KOPT-K1 (cell line): ENCODE measurements at regions not wholly inside any gene's neighbourhood (a gene's known extent, or its start where the extent isn't known, plus 50 kb on each side); places are given as distances from the start of the nearest gene placed in this dataset.
"Not testable (repeated sequence)": the region's sequence is repeated elsewhere in the genome, so short reads cannot be mapped to it uniquely, and the experiment has no call there.

ENCODE experiments used
- H3K27ac ChIP-seq: fragments of 200-600 bp; sonication (generic); 2 replicates; pipeline ENCODE4 v1.5.1; 2016; ENCODE audit warnings: antibody characterized with exemption, mild to moderate bottlenecking, low read depth, low read length; ENCODE audit not compliant: poor library complexity, severe bottlenecking
- H3K36me3 ChIP-seq: fragments of 200-600 bp; sonication (generic); 2 replicates; pipeline ENCODE4 v1.5.1; 2017; ENCODE audit warnings: antibody characterized with exemption, mild to moderate bottlenecking, low read length, moderate library complexity; ENCODE audit not compliant: insufficient read depth
- H3K9me3 ChIP-seq: fragments of 200-600 bp; sonication (generic); 2 replicates; pipeline ENCODE4 v1.5.1; 2017; ENCODE audit warnings: antibody characterized with exemption, low read length, mild to moderate bottlenecking; ENCODE audit not compliant: insufficient read depth, poor library complexity, severe bottlenecking

DNA sequence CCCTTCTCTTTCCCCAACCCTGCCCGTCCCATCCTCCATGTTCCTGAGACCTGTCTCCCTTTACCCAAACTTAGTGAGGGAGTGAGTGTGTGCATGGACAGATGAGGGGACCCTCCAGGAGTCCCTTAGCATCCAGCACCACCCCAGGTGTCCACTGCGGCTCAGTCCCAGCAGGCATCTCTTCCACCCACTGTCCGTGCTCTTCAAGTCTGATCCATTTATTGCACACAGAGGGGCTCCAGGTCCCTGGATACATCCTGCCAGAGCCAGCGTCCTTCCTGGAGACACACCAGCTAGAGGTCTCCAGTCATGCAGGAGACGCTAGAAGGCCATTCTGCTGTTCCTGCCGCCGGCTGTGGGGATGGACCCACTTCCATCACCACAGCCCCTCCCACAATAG is 239.2 kb downstream of the ADGRD1 start:
- Histone ChIP-seq H3K9me3 (peaks cover 10% of the 10 kb centered on the region), H3K36me3 (no peaks in the 10 kb centered on the region), H3K27ac (no peak overlapping the region)

GRCh38 chr12:131194166-131194565 is 240.5 kb downstream of the ADGRD1 start:
- Histone ChIP-seq H3K27ac (no peak overlapping the region), H3K9me3 (peaks cover under 1% of the 10 kb centered on the region), H3K36me3 (no peaks in the 10 kb centered on the region)

DNA sequence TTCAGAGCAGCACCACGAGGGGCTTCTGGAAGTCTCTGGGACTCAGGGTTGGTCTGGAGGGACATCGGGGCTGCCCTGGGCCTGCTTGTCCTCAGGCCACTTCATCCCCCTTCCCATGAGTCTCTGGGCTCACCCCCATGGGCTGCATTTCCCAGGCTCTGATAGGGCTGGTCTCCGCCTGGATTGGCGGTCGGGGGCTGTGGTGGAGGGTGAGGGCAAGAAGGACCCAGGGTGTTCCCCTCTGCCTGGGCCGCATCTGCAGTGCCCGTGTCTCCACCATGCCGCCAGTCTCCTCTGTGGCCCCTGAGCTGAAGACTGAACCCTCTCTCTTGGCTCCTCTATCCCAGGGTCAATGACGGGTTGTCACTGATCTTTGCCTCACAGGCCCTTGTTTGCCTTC is 242.1 kb downstream of the ADGRD1 start:
- Histone ChIP-seq H3K36me3 (no peaks in the 10 kb centered on the region), H3K9me3 (no peaks in the 10 kb centered on the region), H3K27ac (no peak overlapping the region)

GRCh38 chr12:131196220-131196619 is 242.5 kb downstream of the ADGRD1 start:
- Histone ChIP-seq H3K36me3 (no peaks in the 10 kb centered on the region), H3K9me3 (no peaks in the 10 kb centered on the region)

DNA sequence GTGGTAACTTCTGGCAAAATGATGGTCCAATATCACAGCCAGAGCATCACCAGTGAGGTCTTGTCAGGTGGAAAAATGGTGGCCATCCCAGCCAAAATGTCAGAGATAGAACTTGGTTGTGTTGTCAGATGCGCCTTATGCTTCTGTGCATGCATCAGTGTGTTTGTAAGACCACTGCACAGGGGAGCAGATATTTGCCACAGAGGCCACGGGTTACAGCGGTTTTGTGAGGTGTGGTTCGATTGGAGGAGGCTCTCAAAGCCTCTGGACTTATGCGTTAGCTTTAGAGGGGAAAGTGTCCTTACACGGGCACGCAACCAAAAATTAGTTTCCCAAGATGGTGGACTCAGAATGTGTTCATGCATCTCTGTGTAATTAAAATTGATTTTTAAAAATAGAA is 243.8 kb downstream of the ADGRD1 start:
- H3K27ac ChIP-seq: no peak overlapping the region
- H3K9me3 ChIP-seq: no peaks in the 10 kb centered on the region
- no peaks in the 10 kb centered on the region for H3K36me3 ChIP-seq

More at GRCh38 chr12:131196220-131196619, 242.5 kb downstream of the ADGRD1 start:
- H3K27ac ChIP-seq: no peak overlapping the region

DNA sequence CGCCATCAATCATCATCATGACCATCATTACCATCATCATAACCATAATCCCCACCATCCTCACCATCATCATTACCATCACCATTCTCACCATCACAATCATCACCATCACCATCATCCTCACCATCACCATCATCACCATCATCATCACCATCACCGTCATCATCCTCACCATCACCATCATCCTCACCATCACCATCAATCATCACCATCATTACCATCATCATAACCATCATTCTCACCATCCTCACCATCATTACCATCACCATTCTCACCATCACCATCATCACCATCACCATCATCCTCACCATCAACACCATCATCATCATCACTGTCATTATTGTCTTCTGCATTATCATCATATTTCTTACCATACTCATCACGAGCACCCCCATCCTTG is 245.5 kb downstream of the ADGRD1 start:
- Histone ChIP-seq H3K36me3 (no peaks in the 10 kb centered on the region), H3K27ac (no peak overlapping the region), H3K9me3 (no peaks in the 10 kb centered on the region)

GRCh38 chr12:131201912-131202311 is 248.2 kb downstream of the ADGRD1 start:
- not testable (repeated sequence) for H3K36me3 ChIP-seq, H3K9me3 ChIP-seq, H3K27ac ChIP-seq

- H3K27ac ChIP-seq: no peak overlapping the region
- H3K9me3 ChIP-seq: no peaks in the 10 kb centered on the region
- no peaks in the 10 kb centered on the region for H3K36me3 ChIP-seq
These were observed 249.1 kb downstream of the ADGRD1 start for GRCh38 chr12:131202592-131203378.

GRCh38 chr12:131203666-131204415 is 250.1 kb downstream of the ADGRD1 start:
- Histone ChIP-seq H3K9me3 (no peaks in the 10 kb centered on the region), H3K36me3 (no peaks in the 10 kb centered on the region), H3K27ac (no peak overlapping the region)

DNA sequence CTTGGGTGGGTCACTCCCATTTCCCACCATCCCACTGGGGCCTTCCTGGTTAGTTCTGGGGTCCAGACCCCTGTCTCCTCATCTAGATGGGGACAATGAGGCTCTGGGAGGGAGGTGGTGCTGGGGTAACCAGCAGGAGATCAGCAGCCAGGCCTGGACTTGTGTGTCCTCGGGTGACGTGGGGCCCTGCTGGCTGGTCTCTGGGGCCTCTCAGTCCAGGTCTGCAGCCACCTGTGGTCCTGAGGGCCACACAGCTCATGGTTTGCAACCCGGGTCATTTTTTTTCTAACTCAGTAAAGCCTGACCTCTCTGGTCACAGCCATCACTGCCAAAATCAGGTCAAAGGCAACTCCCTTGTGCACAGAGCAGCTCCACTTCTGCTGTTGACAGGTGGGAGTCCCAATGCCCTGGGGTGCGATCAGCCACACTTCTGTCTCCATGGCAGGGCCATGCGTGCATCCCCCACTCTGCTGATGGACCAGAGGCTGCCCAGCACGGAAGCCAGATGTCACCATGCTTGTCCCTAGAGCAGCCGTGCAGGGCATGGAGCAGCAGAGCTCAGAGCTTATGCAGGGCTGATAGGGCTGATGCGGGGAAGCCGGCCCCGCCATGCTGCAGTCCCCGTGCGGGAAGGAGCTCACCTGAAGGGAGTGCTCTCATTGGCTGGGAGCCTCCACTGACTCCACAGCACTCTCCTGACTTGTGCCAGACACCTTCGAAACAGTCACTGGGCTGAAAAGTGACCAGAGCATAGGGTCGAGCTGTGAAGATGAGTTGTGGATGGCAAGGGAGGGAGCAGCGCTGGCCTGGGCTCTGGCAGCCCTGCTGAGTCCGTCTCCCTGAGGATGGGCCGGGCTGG is 250.9 kb downstream of the ADGRD1 start:
- no peaks in the 10 kb centered on the region for H3K9me3 ChIP-seq
- H3K36me3 ChIP-seq: no peaks in the 10 kb centered on the region
- no peak overlapping the region for H3K27ac ChIP-seq

- H3K36me3 ChIP-seq, H3K9me3 ChIP-seq, H3K27ac ChIP-seq: not testable (repeated sequence)
These were observed 251.7 kb downstream of the ADGRD1 start for GRCh38 chr12:131205275-131205933.

DNA sequence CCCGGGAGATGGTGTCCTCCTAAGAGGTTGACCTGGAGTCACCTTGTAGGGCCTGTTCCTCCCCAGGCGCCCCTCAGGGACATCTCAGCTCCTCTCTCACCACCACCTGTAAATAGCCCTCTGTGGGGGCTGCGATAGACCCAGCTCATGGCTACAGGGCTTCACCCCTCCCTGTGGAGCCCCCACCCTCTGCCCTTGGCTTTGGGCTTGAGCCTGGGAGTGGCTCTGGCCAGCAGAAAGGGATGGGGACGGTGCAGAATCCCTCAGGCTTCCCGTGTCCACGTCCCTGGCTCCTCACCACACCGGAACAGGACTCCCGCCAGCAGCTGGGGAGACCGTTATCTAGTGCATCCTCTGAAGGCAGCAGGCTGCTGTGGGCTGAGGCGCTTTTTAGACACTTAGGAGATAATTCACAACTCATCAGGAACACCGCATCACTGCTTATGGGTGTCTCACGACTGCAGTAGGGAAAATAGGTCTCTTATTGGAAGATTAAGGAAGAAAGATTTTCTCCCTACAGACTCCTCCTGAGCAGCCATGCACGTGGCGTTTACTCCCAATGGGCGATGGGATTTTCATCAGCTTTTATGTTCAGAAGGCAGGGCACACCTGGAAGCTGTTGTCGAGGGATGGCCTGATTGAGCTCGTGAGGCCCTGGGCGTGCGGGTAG is 253.1 kb downstream of the ADGRD1 start:
- not testable (repeated sequence) for H3K27ac ChIP-seq

GRCh38 chr12:131207300-131207660 is 253.6 kb downstream of the ADGRD1 start:
- not testable (repeated sequence) for H3K9me3 ChIP-seq, H3K27ac ChIP-seq, H3K36me3 ChIP-seq

More for the DNA sequence above, 253.1 kb downstream of the ADGRD1 start:
- not testable (repeated sequence) for H3K36me3 ChIP-seq, H3K9me3 ChIP-seq

- not testable (repeated sequence) for H3K9me3 ChIP-seq, H3K27ac ChIP-seq, H3K36me3 ChIP-seq
These were observed 254.1 kb downstream of the ADGRD1 start for GRCh38 chr12:131207841-131208240.
